MM.1S (cell line): ENCODE measurements at regions not wholly inside any gene's neighbourhood (a gene's known extent, or its start where the extent isn't known, plus 50 kb on each side); places are given as distances from the start of the nearest gene placed in this dataset.

Experiments used
- DNase-seq: peaks from one replicate; pipeline ENCODE4 v3.0.0-alpha.2; 2015
- H2AFZ ChIP-seq: fragments of 300-600 bp; sonication (generic); 2 replicates; pipeline ENCODE4 v1.6.0; 2016; ENCODE audit warnings: antibody characterized with exemption, low read length
- H3F3A ChIP-seq: fragments of 300-600 bp; sonication (generic); 2 replicates; pipeline ENCODE4 v1.6.1; 2016; ENCODE audit warnings: mild to moderate bottlenecking, antibody characterized with exemption, low read length, moderate library complexity, mixed read lengths; ENCODE audit not compliant: insufficient read depth
- H3K27ac ChIP-seq: fragments of 300-600 bp; sonication (generic); 2 replicates; pipeline ENCODE4 v1.5.1; 2016; ENCODE audit warnings: mild to moderate bottlenecking, low read length
- H3K27me3 ChIP-seq: fragments of 300-600 bp; sonication (generic); replicated peaks from 2 replicates; pipeline ENCODE4 v1.6.0; 2016; ENCODE audit warnings: low read length; ENCODE audit not compliant: insufficient read depth
- H3K36me3 ChIP-seq: fragments of 300-600 bp; sonication (generic); replicated peaks from 2 replicates; pipeline ENCODE4 v1.6.1; 2016; ENCODE audit warnings: mild to moderate bottlenecking, low read length, mixed read lengths; ENCODE audit not compliant: insufficient read depth
- H3K4me1 ChIP-seq: fragments of 300-600 bp; sonication (generic); 2 replicates; pipeline ENCODE4 v1.6.1; 2016; ENCODE audit warnings: low read length, mixed read lengths
- H3K4me2 ChIP-seq: fragments of 300-600 bp; sonication (generic); 2 replicates; pipeline ENCODE4 v1.6.0; 2016; ENCODE audit warnings: low read depth, low read length
- H3K4me3 ChIP-seq: fragments of 300-600 bp; sonication (generic); 2 replicates; pipeline ENCODE4 v1.5.1; 2016; ENCODE audit warnings: low read length, mixed read lengths
- H3K79me2 ChIP-seq: fragments of 300-600 bp; sonication (generic); 2 replicates; pipeline ENCODE4 v1.6.1; 2016; ENCODE audit warnings: mixed run types, low read length, mixed read lengths
- H3K9ac ChIP-seq: fragments of 300-600 bp; sonication (generic); 2 replicates; pipeline ENCODE4 v1.6.1; 2016; ENCODE audit warnings: low read length, mixed read lengths
- H3K9me2 ChIP-seq: fragments of 300-600 bp; sonication (generic); replicated peaks from 2 replicates; pipeline ENCODE4 v1.6.1; 2016; ENCODE audit warnings: mild to moderate bottlenecking, low read length, mixed read lengths; ENCODE audit not compliant: insufficient read depth
- H3K9me3 ChIP-seq: fragments of 300-600 bp; sonication (generic); replicated peaks from 2 replicates; pipeline ENCODE4 v1.6.1; 2016; ENCODE audit warnings: mild to moderate bottlenecking, low read length, mixed read lengths; ENCODE audit not compliant: insufficient read depth
- H4K20me1 ChIP-seq: fragments of 300-600 bp; sonication (generic); 2 replicates; pipeline ENCODE4 v1.6.1; 2016; ENCODE audit warnings: mild to moderate bottlenecking, low read length, moderate library complexity, mixed read lengths; ENCODE audit not compliant: insufficient read depth
- CTCF ChIP-seq: fragments of 300-600 bp; sonication (generic); IDR thresholded peaks from 2 replicates; pipeline ENCODE4 v1.5.1; 2016; ENCODE audit warnings: antibody characterized with exemption, low read length, mixed read lengths
- EZH2 ChIP-seq: fragments of 300-600 bp; sonication (generic); optimal IDR thresholded peaks from 2 replicates; pipeline ENCODE3; 2017; ENCODE audit warnings: low read depth, mild to moderate bottlenecking, antibody characterized with exemption, low read length, mixed read lengths
- EZH2phosphoT487 ChIP-seq: fragments of 300-600 bp; sonication (generic); IDR thresholded peaks from 2 replicates; pipeline ENCODE4 v1.6.1; 2018; ENCODE audit warnings: antibody characterized with exemption, low read length

GRCh38 chr10:4770801-4771553, 55.0 kb upstream of the AKR1E2 start:
- H3K27ac ChIP-seq = no peak overlapping the region
- no peaks in the 10 kb centered on the region for H3K9me3 ChIP-seq
- H3K4me1 ChIP-seq = no peaks in the 10 kb centered on the region
- H3F3A ChIP-seq = no peaks in the 10 kb centered on the region
- no peaks in the 10 kb centered on the region for H4K20me1 ChIP-seq
- no peaks in the 10 kb centered on the region for H3K27me3 ChIP-seq
- no peaks in the 10 kb centered on the region for H3K9me2 ChIP-seq
- H3K79me2 ChIP-seq = no peaks in the 10 kb centered on the region
- no peak overlapping the region for H3K4me2 ChIP-seq
- no peak overlapping the region for H2AFZ ChIP-seq
- H3K36me3 ChIP-seq = no peaks in the 10 kb centered on the region
- H3K9ac ChIP-seq = no peak overlapping the region
- H3K4me3 ChIP-seq = no peak overlapping the region
- no peak for DNase-seq
- TF ChIP-seq EZH2phosphoT487 (no peak), CTCF (peak; percentile 35)

- Histone ChIP-seq H3K4me1 (no peaks in the 10 kb centered on the region), H3K4me2 (no peak overlapping the region), H3K27ac (no peak overlapping the region), H3K36me3 (no peaks in the 10 kb centered on the region), H2AFZ (no peak overlapping the region), H4K20me1 (no peaks in the 10 kb centered on the region), H3K4me3 (no peak overlapping the region), H3K9me2 (no peaks in the 10 kb centered on the region), H3K9ac (no peak overlapping the region), H3K79me2 (no peaks in the 10 kb centered on the region), H3F3A (no peaks in the 10 kb centered on the region), H3K9me3 (no peaks in the 10 kb centered on the region), H3K27me3 (no peaks in the 10 kb centered on the region)
- TF ChIP-seq CTCF = no peak
- no peak for TF ChIP-seq EZH2phosphoT487
- TF ChIP-seq EZH2 = no peak
- DNase-seq = no peak
These were observed 57.6 kb upstream of the AKR1E2 start for GRCh38 chr10:4768416-4768815.

GRCh38 chr10:4767033-4767814, 58.8 kb upstream of the AKR1E2 start:
- Histone ChIP-seq H4K20me1 (no peaks in the 10 kb centered on the region), H3K9ac (no peak overlapping the region), H2AFZ (0 out of 2 replicates have a peak overlapping the region, but pooled peaks have one; percentile 21), H3K9me3 (no peaks in the 10 kb centered on the region), H3K4me2 (no peak overlapping the region), H3K4me3 (no peak overlapping the region), H3K27ac (no peak overlapping the region), H3K79me2 (no peaks in the 10 kb centered on the region), H3K27me3 (no peaks in the 10 kb centered on the region), H3F3A (no peaks in the 10 kb centered on the region), H3K9me2 (no peaks in the 10 kb centered on the region), H3K4me1 (no peaks in the 10 kb centered on the region), H3K36me3 (no peaks in the 10 kb centered on the region)
- TF ChIP-seq CTCF (peak; percentile 48), EZH2 (no peak), EZH2phosphoT487 (no peak)
- no peak for DNase-seq
